ENCODE measurements at regions not wholly inside any gene's neighbourhood (a gene's known extent, or its start where the extent isn't known, plus 50 kb on each side); places are given as distances from the start of the nearest gene placed in this dataset.

DNA sequence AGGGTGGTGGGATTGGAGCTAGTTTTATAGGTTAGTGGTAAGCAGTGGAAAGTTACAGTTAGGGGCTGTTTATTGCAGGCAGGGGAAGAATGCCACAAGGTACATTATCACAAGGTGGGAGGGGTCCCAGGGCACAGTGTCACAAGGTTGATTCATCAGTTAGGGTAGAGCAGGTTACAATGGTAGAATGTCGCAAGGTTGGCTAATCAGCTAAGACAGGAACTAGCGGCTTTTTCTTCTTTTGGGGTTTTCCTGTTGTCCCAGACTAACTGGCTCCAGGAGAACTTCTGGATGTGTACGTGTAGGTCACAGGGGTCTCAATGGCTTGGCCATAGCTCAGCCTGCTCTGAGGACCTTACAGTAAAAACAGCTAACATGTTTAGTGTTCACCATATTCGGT, 1221.1 kb downstream of the SLITRK1 start:
- TF ChIP-seq CTCF (IDR thresholded peaks at IDR 0.05; ENCODE audit: poor library complexity, severe bottlenecking) (no peak), RAD21 (conservative IDR thresholded peaks at IDR 0.05) (no peak), SMC3 (conservative IDR thresholded peaks at IDR 0.05; ENCODE audit: poor library complexity) (no peak), EZH2 (IDR thresholded peaks at IDR 0.05; ENCODE audit: borderline replicate concordance, insufficient read depth, low read length, poor library complexity, severe bottlenecking) (no peak), MXI1 (conservative IDR thresholded peaks at IDR 0.05; ENCODE audit: poor library complexity, severe bottlenecking) (no peak), EP300 (conservative IDR thresholded peaks at IDR 0.05; ENCODE audit: poor library complexity, severe bottlenecking) (no peak), POLR2AphosphoS5 (IDR thresholded peaks at IDR 0.05) (no peak), TAF1 (IDR thresholded peaks at IDR 0.05; ENCODE audit: low read depth) (no peak)
- TF ChIP-seq, protein P1, sequence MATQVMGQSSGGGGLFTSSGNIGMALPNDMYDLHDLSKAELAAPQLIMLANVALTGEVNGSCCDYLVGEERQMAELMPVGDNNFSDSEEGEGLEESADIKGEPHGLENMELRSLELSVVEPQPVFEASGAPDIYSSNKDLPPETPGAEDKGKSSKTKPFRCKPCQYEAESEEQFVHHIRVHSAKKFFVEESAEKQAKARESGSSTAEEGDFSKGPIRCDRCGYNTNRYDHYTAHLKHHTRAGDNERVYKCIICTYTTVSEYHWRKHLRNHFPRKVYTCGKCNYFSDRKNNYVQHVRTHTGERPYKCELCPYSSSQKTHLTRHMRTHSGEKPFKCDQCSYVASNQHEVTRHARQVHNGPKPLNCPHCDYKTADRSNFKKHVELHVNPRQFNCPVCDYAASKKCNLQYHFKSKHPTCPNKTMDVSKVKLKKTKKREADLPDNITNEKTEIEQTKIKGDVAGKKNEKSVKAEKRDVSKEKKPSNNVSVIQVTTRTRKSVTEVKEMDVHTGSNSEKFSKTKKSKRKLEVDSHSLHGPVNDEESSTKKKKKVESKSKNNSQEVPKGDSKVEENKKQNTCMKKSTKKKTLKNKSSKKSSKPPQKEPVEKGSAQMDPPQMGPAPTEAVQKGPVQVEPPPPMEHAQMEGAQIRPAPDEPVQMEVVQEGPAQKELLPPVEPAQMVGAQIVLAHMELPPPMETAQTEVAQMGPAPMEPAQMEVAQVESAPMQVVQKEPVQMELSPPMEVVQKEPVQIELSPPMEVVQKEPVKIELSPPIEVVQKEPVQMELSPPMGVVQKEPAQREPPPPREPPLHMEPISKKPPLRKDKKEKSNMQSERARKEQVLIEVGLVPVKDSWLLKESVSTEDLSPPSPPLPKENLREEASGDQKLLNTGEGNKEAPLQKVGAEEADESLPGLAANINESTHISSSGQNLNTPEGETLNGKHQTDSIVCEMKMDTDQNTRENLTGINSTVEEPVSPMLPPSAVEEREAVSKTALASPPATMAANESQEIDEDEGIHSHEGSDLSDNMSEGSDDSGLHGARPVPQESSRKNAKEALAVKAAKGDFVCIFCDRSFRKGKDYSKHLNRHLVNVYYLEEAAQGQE (IDR thresholded peaks at IDR 0.05; ENCODE audit: borderline replicate concordance) = no peak
